Right lobe of liver (tissue), 6 donors: ENCODE measurements at regions not wholly inside any gene's neighbourhood (a gene's known extent, or its start where the extent isn't known, plus 50 kb on each side); places are given as distances from the start of the nearest gene placed in this dataset.

Experiments
- ATAC-seq, 4 donors: fragments of 200-7000 bp; cut with Tn5 transposase; one replicate each; pipeline ENCODE4 v1.9.1; 2020; ENCODE audit warnings: mild to moderate bottlenecking in 4 of 4, moderate library complexity in 4 of 4
- DNase-seq, 3 donors: peaks; one replicate each; pipeline ENCODE4 v3.0.0-alpha.2; 2020
- H3K27ac ChIP-seq, 3 donors: fragments of 200-600 bp; one replicate each; pipeline ENCODE4 v1.8.0; 2022
- H3K27me3 ChIP-seq, 2 donors: fragments of 200-600 bp; one replicate each; pipeline ENCODE4 v1.8.0; 2022
- H3K36me3 ChIP-seq, 4 donors: fragments of 200-600 bp; sonication (generic) in 1 of 4; one replicate each; pipeline versions ENCODE4 v1.5.1 to v1.8.0; 2017 to 2022; ENCODE audit warnings: control low read depth in 1 of 4
- H3K4me1 ChIP-seq, 4 donors: fragments of 200-600 bp; sonication (generic) in 1 of 4; one replicate each; pipeline versions ENCODE4 v1.5.1 to v1.8.0; 2017 to 2022; ENCODE audit warnings: control low read depth in 1 of 4
- H3K4me3 ChIP-seq, 3 donors: fragments of 200-600 bp; one replicate each; pipeline ENCODE4 v1.8.0; 2022
- H3K9me3 ChIP-seq, 4 donors: fragments of 200-600 bp; sonication (generic) in 1 of 4; one replicate each; pipeline versions ENCODE4 v1.5.1 to v1.8.0; 2017 to 2022; ENCODE audit warnings: control low read depth in 1 of 4
- CTCF ChIP-seq, 4 donors: fragments of 200-600 bp in 3 of 4; fragments of 450-650 bp in 1 of 4; IDR thresholded peaks; one replicate each; pipeline versions ENCODE4 v1.5.1 to v1.8.0; 2016 to 2022; ENCODE audit warnings: antibody characterized with exemption in 4 of 4, mild to moderate bottlenecking in 2 of 4
- POLR2A ChIP-seq: fragments of 450-650 bp; IDR thresholded peaks from one replicate; pipeline ENCODE4 v1.6.1; 2017; ENCODE audit warnings: antibody characterized with exemption, mild to moderate bottlenecking
- WGBS: methylation state at CpG from one replicate; pipeline ENCODE4 v1.1.6; 2018; ENCODE audit warnings: low coverage, low lambda C conversion rate; ENCODE audit not compliant: insufficient coverage; ENCODE audit errors: missing lambda C conversion rate; 5-methylcytosine and 5-hydroxymethylcytosine counted together
- intact Hi-C, 2 donors: fragments of 100-400 bp; cut with DNase I; formaldehyde crosslinking; loops; one replicate each; pipeline versions ENCODE4 v1.11.2 to v1.14.1; 2022
- donor health status: DM: no; HTN: yes; CAD: no.
- donor health status: DM: no; HTN: no; CAD: no.
- donor health status: DM: no; HTN: no; CAD: no.
- donor health status: DM: no; HTN: yes; CAD: no.
- donor health status: DM: no; HTN: yes; CAD: no.

- Histone ChIP-seq H3K4me3 (no peak overlapping the region), H3K36me3 (no peaks in the 10 kb centered on the region), H3K27ac (no peak overlapping the region), H3K4me1 (peaks cover 0 to 44% (median 16%) of the 10 kb centered on the region in 4 donors), H3K27me3 (no peaks in the 10 kb centered on the region), H3K9me3 (no peaks in the 10 kb centered on the region)
- no peak for DNase-seq
- TF ChIP-seq CTCF (IDR thresholded peaks at IDR 0.05), result no peak
- TF ChIP-seq POLR2A, result no peak
- intact Hi-C loops, result no loop called here
- no peak for ATAC-seq
These were observed 160.9 kb upstream of the NR3C1 start for GRCh38 chr5:143564417-143564816.

- Histone ChIP-seq H3K4me1 (peaks cover 0 to 40% (median 16%) of the 10 kb centered on the region in 4 donors), H3K36me3 (no peaks in the 10 kb centered on the region), H3K9me3 (no peaks in the 10 kb centered on the region), H3K27ac (peak overlapping the region; percentile 69 to 86 (median 83)), H3K4me3 (no peak overlapping the region), H3K27me3 (no peaks in the 10 kb centered on the region)
- intact Hi-C loops, result no loop called here
- ATAC-seq (peak; percentile 74 to 85 (median 79)), DNase-seq (peak; percentile 30 to 60 (median 55))
- TF ChIP-seq POLR2A, result peak; percentile 54
- no peak for TF ChIP-seq CTCF (IDR thresholded peaks at IDR 0.05)
- 8% methylated on average over 4 of the region's 4 CpGs for WGBS
These were observed 159.4 kb upstream of the NR3C1 start for GRCh38 chr5:143562935-143563334.

- TF ChIP-seq CTCF (IDR thresholded peaks at IDR 0.05) (no peak), POLR2A (peak; percentile 54)
- Histone ChIP-seq H3K36me3 (no peaks in the 10 kb centered on the region), H3K4me3 (peak overlapping the region in 1 of 3 donors; percentile 11), H3K9me3 (no peaks in the 10 kb centered on the region), H3K27me3 (no peaks in the 10 kb centered on the region), H3K27ac (peak overlapping the region; percentile 69 to 86 (median 83)), H3K4me1 (peaks cover 0 to 37% (median 16%) of the 10 kb centered on the region in 4 donors)
- ATAC-seq, result peak; percentile 69 to 92 (median 86)
- 38% methylated on average over 4 of the region's 4 CpGs for WGBS
- intact Hi-C loops, result no loop called here
- DNase-seq, result peak; percentile 51 to 80 (median 71)
These were observed 157.7 kb upstream of the NR3C1 start for GRCh38 chr5:143561219-143561618.

GRCh38 chr5:143560378-143560777, 156.9 kb upstream of the NR3C1 start:
- no peak for DNase-seq
- no peaks in the 10 kb centered on the region for H3K36me3 ChIP-seq
- peaks cover 0 to 37% (median 16%) of the 10 kb centered on the region in 4 donors for H3K4me1 ChIP-seq
- no peaks in the 10 kb centered on the region for H3K9me3 ChIP-seq
- no peak overlapping the region for H3K4me3 ChIP-seq
- peak in 3 of 4 donors; percentile 8 to 54 (median 47) for ATAC-seq
- peak overlapping the region in 2 of 3 donors; percentile 83 to 86 for H3K27ac ChIP-seq
- TF ChIP-seq CTCF (IDR thresholded peaks at IDR 0.05) (no peak), POLR2A (no peak)
- H3K27me3 ChIP-seq, result no peaks in the 10 kb centered on the region
- intact Hi-C loops, result no loop called here
- WGBS, result 21% methylated on average over 1 of the region's 1 CpG
